Small intestine (tissue), 7 donors: ENCODE measurements at regions not wholly inside any gene's neighbourhood (a gene's known extent, or its start where the extent isn't known, plus 50 kb on each side); places are given as distances from the start of the nearest gene placed in this dataset.

Experiments
- DNase-seq, 2 donors: peaks; one replicate each; pipeline versions ENCODE4 v3.0.0 to v3.0.0-alpha.2; 2013
- FAIRE-seq: peaks from 2 replicates; lab custom pipeline; 2012; peaks lifted over from hg19 to GRCh38; lab: Jason Lieb, UNC
- H3K27ac ChIP-seq, 3 donors: one replicate each; pipeline ENCODE4 v1.5.1; 2013; ENCODE audit warnings: low read length in 2 of 3, mild to moderate bottlenecking in 2 of 3, control low read depth in 1 of 3, inconsistent platforms in 1 of 3, low read depth in 1 of 3, moderate library complexity in 1 of 3
- H3K27me3 ChIP-seq, 3 donors: one replicate each; pipeline ENCODE4 v1.6.1; 2013; ENCODE audit warnings: low read length in 3 of 3, inconsistent platforms in 1 of 3; ENCODE audit not compliant: control insufficient read depth in 3 of 3, insufficient read depth in 3 of 3
- H3K36me3 ChIP-seq, 3 donors: one replicate each; pipeline ENCODE4 v1.6.1; 2013; ENCODE audit warnings: low read length in 3 of 3, inconsistent platforms in 1 of 3, low read depth in 1 of 3, mild to moderate bottlenecking in 1 of 3, moderate library complexity in 1 of 3; ENCODE audit not compliant: control insufficient read depth in 3 of 3, insufficient read depth in 2 of 3
- H3K4me1 ChIP-seq, 3 donors: one replicate each; pipeline ENCODE4 v1.6.1; 2013; ENCODE audit warnings: low read length in 2 of 3, inconsistent platforms in 1 of 3, low read depth in 1 of 3, mild to moderate bottlenecking in 1 of 3, moderate library complexity in 1 of 3; ENCODE audit not compliant: control insufficient read depth in 3 of 3, insufficient read depth in 2 of 3
- H3K4me3 ChIP-seq, 3 donors: one replicate each; pipeline ENCODE4 v1.5.1; 2013; ENCODE audit warnings: low read length in 3 of 3, control low read depth in 1 of 3, inconsistent platforms in 1 of 3, low read depth in 1 of 3, mild to moderate bottlenecking in 1 of 3, moderate library complexity in 1 of 3
- H3K9me3 ChIP-seq, 2 donors: one replicate each; pipeline ENCODE4 v1.6.1; 2013; ENCODE audit warnings: low read depth in 1 of 2, low read length in 1 of 2; ENCODE audit not compliant: control insufficient read depth in 2 of 2, insufficient read depth in 1 of 2
- WGBS, 3 donors: extraction: QIAGEN DNeasy Blood & Tissue Kit; methylation state at CpG; one replicate each; pipeline ENCODE4 v1.1.7; 2013; 5-methylcytosine and 5-hydroxymethylcytosine counted together
- donor health status: healthy with polysubstance abuse.
- donor health status: control.
- donor health status: control.
- donor health status: Bipolar disorder and iron deficiency.
- donor health status: healthy.

- FAIRE-seq (no peak), DNase-seq (no peak)
- no peak overlapping the region for H3K4me3 ChIP-seq
- no peaks in the 10 kb centered on the region for H3K9me3 ChIP-seq
- WGBS, 3 donors = 54 to 61% (median 56%) methylated on average over 27 to 29 of the region's 29 CpGs
- H3K36me3 ChIP-seq = no peaks in the 10 kb centered on the region
- H3K4me1 ChIP-seq = no peaks in the 10 kb centered on the region
- H3K27me3 ChIP-seq = peaks cover 3 to 36% (median 11%) of the 10 kb centered on the region in 3 donors
- H3K27ac ChIP-seq = no peak overlapping the region
Measured at GRCh38 chr4:3701736-3702560, 64.2 kb upstream of the ADRA2C start.

- H3K9me3 ChIP-seq = peaks cover 0 to 2% of the 10 kb centered on the region in 2 donors
- no peak for FAIRE-seq
- no peaks in the 10 kb centered on the region for H3K36me3 ChIP-seq
- no peak overlapping the region for H3K27ac ChIP-seq
- 60 to 61% (median 60%) methylated on average over 10 to 12 of the region's 12 CpGs for WGBS, 3 donors
- DNase-seq = no peak
- H3K4me3 ChIP-seq = no peak overlapping the region
- H3K4me1 ChIP-seq = no peaks in the 10 kb centered on the region
- peaks cover 3 to 36% (median 11%) of the 10 kb centered on the region in 3 donors for H3K27me3 ChIP-seq
Measured at GRCh38 chr4:3701271-3701734, 64.9 kb upstream of the ADRA2C start.

- no peak overlapping the region for H3K27ac ChIP-seq
- WGBS, 3 donors = 80 to 86% (median 85%) methylated on average over 10 of the region's 10 CpGs
- peaks cover 0 to 4% of the 10 kb centered on the region in 2 donors for H3K9me3 ChIP-seq
- H3K27me3 ChIP-seq = peaks cover 3 to 36% (median 14%) of the 10 kb centered on the region in 3 donors
- H3K4me1 ChIP-seq = no peaks in the 10 kb centered on the region
- no peaks in the 10 kb centered on the region for H3K36me3 ChIP-seq
- DNase-seq (no peak), FAIRE-seq (no peak)
- H3K4me3 ChIP-seq = no peak overlapping the region
Measured at GRCh38 chr4:3700736-3701135, 65.4 kb upstream of the ADRA2C start.

- WGBS, 3 donors = 36 to 68% (median 38%) methylated on average over 6 of the region's 6 CpGs
- FAIRE-seq = no peak
- peaks cover 0 to 4% of the 10 kb centered on the region in 2 donors for H3K9me3 ChIP-seq
- H3K4me3 ChIP-seq = no peak overlapping the region
- no peak overlapping the region for H3K27ac ChIP-seq
- no peaks in the 10 kb centered on the region for H3K36me3 ChIP-seq
- no peaks in the 10 kb centered on the region for H3K4me1 ChIP-seq
- H3K27me3 ChIP-seq = peaks cover 3 to 36% (median 14%) of the 10 kb centered on the region in 3 donors
- no peak for DNase-seq
Measured at GRCh38 chr4:3700223-3700622, 66.0 kb upstream of the ADRA2C start.

GRCh38 chr4:3699678-3700077 is 66.5 kb upstream of the ADRA2C start:
- H3K36me3 ChIP-seq = no peaks in the 10 kb centered on the region
- no peak overlapping the region for H3K4me3 ChIP-seq
- FAIRE-seq = no peak
- DNase-seq = no peak
- no peaks in the 10 kb centered on the region for H3K4me1 ChIP-seq
- no peak overlapping the region for H3K27ac ChIP-seq
- 69 to 71% (median 71%) methylated on average over 12 to 13 of the region's 13 CpGs for WGBS, 3 donors
- peaks cover 3 to 32% (median 13%) of the 10 kb centered on the region in 3 donors for H3K27me3 ChIP-seq
- H3K9me3 ChIP-seq = peaks cover 0 to 4% of the 10 kb centered on the region in 2 donors

- Histone ChIP-seq H3K4me3 (no peak overlapping the region), H3K36me3 (no peaks in the 10 kb centered on the region), H3K27ac (no peak overlapping the region), H3K4me1 (no peaks in the 10 kb centered on the region), H3K27me3 (peaks cover 2 to 27% (median 10%) of the 10 kb centered on the region in 3 donors), H3K9me3 (peaks cover 0 to 4% of the 10 kb centered on the region in 2 donors)
- FAIRE-seq (no peak), DNase-seq (no peak)
- WGBS, 3 donors = 57 to 74% (median 70%) methylated on average over 6 of the region's 6 CpGs
Measured at GRCh38 chr4:3699261-3699660, 66.9 kb upstream of the ADRA2C start.

GRCh38 chr4:3697033-3697432 is 69.2 kb upstream of the ADRA2C start:
- no peak for FAIRE-seq

GRCh38 chr4:3690551-3691152 is 75.5 kb upstream of the ADRA2C start:
- Histone ChIP-seq H3K36me3 (no peaks in the 10 kb centered on the region), H3K27ac (no peak overlapping the region), H3K9me3 (no peaks in the 10 kb centered on the region), H3K27me3 (no peaks in the 10 kb centered on the region), H3K4me1 (no peaks in the 10 kb centered on the region), H3K4me3 (no peak overlapping the region)
- FAIRE-seq = no peak
- no peak for DNase-seq
- WGBS, 3 donors = 81 to 89% (median 87%) methylated on average over 19 to 22 of the region's 22 CpGs

More at GRCh38 chr4:3697033-3697432, 69.2 kb upstream of the ADRA2C start:
- Histone ChIP-seq H3K36me3 (no peaks in the 10 kb centered on the region), H3K4me3 (no peak overlapping the region), H3K4me1 (no peaks in the 10 kb centered on the region), H3K9me3 (peaks cover 0 to 4% of the 10 kb centered on the region in 2 donors), H3K27ac (no peak overlapping the region), H3K27me3 (peaks cover 0 to 10% (median 7%) of the 10 kb centered on the region in 3 donors)
- no peak for DNase-seq
- WGBS, 3 donors = 86 to 95% (median 92%) methylated on average over 1 of the region's 1 CpG
